Stimulated activated CD8-positive, alpha-beta memory T cell treated with anti-CD3 and anti-CD28 coated beads, Interleukin-7, amount 100 ng/mL, for 24 hours (primary cell): ENCODE measurements at regions not wholly inside any gene's neighbourhood (a gene's known extent, or its start where the extent isn't known, plus 50 kb on each side); places are given as distances from the start of the nearest gene placed in this dataset.

Experiments
- DNase-seq: peaks from one replicate; pipeline ENCODE4 v3.0.0-alpha.2; 2020; ENCODE audit warnings: low read depth

GRCh38 chr2:217521820-217522219 lies 481.0 kb downstream of the TNS1 start:
- no peak for DNase-seq

DNA sequence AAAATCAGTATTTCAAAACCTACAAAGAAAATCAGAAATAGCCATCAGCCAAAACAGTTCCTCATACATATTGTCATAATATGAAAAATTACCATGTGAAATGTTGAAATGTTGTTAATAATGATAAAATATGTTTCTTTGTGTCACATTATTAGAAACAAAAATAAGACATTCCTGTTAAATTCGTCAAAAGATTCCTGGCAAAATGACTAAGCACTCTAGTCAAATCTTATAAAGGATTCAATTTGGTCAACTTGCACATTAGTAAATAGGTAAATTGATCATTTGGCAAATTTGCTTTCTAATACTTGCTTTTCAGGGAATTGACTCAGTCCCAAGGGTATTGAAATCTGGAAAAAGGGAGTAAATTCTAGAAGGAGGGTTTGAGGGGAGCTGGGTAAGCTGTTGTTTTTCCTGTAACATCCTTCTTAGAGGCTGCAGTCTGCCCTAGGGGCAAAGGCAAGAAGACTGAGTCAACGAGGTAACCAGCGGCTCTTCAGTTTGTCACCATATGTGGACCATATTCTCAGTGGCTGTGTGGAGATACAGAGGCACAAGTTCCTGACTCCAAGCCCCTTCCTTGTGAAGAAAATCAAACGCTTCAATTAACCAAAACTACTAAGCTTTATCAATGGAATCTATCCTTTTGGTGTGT lies 482.3 kb downstream of the TNS1 start:
- DNase-seq = no peak

GRCh38 chr2:217517402-217517801 lies 485.4 kb downstream of the TNS1 start:
- no peak for DNase-seq

DNA sequence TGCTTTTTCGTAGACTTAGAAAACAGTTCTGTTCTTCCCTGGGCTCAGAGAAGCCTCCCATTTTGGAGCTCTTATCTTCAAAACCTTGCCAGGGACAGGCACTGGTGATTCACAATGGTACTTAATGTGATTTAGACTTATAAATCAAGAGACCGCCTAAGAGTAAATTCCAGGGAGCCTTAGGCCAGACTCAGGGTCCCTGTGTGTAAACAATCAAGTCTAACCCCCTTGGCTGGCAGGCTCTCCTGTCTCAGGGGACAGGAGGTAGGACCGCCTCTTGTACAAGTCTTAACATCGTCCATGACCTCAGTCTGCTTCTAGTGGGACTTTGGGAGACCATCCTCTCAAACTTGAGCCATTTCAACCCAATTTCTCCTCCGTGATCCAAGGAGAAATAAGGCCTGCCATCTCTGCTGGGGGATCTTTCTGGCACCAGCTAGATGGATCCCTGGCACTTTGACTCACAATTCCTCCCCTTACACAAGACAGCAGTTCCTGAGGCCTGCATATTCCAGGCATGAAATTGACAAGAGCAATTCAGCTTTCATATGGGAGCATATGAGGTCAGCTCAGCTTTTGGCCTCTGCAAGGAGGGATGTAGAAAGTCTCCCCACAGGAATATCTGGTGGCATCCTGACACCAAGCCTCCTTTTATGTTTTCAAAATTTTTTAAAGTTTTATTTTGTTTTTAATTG lies 487.0 kb downstream of the TNS1 start:
- DNase-seq = no peak

DNA sequence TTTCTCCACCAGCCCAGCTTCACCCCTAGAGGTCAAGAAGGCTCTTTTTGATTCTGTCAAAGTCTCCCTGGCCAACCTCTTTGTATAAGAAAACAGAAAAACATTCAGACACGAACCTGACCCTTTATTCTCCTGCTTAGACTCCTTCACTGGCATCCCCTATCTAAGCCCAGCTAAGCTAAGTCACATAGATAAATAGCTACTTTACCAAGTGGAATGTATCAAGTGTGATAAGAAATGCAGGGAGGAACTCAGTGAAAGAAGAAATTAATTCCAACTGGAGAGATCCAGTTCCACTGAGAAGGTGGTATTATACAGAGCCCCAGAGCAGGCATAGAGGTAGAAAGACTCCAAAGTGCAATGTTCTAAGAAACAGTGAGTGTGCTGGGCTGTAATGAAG lies 489.5 kb downstream of the TNS1 start:
- no peak for DNase-seq

GRCh38 chr2:217512728-217513127 lies 490.1 kb downstream of the TNS1 start:
- no peak for DNase-seq

GRCh38 chr2:217512259-217512658 lies 490.5 kb downstream of the TNS1 start:
- no peak for DNase-seq

DNA sequence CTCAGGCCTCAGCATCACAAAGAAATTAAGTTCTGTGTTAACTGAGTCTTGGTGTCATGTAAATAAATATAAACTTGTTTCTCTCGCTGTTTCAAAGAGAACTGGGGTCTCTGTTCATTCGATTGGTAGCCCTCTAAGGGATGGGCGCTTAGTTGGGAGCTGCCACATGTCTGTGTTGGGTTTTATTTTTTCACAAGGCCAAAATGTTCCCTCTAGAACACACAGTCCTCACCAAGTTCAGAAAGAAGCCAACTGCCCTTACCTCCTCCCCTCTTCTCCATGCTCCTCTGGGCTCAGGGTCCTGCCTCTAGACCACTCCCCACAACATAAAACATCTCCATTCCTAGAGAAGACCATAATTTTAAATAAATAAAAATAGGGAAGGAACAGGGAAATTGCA lies 490.9 kb downstream of the TNS1 start:
- no peak for DNase-seq

DNA sequence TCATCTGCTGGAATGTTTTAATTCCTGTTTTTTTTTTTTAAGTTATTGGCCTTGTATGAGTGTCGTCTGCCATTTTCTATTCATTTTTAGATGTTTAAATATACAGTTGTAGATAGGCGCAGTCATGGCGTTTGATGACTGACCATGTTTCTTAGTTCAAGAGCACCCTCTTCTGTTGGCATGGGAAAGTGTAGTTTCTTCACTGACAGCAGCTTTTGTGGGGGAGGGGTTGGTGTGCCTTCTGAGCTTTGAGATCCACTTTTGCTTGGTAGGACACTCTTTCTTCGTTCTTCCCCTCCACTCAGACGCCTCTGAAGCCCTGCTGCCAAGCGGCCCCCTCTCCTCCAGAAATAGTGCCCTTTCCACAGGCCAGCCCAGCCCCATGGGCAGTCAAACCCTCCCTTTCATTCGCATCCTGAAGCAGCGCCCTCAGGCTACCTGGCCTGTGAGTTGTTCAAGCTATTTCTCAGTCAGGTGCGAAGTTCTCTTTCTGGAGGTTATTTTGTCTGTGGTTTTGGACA lies 492.0 kb downstream of the TNS1 start:
- no peak for DNase-seq

DNA sequence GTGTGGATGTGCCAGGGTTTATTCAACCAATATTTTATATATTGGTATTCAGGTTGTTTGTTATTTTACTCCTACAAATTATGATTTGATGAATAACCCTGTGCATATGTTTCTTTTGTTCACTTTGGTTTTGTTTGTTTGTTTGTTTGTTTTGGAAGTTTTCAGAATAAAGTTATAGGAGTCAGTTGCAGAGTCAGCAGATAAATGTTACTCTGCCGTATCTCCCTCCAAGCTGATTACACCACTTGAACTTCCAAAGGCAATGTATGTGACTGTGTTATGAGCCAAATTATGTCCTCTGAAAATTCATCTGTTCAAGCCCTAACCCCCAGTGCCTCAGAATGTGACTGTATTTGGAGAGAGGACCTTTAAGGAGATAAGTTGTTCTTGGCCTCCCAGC lies 497.5 kb downstream of the TNS1 start:
- DNase-seq = no peak

GRCh38 chr2:217501887-217502286 lies 500.9 kb downstream of the TNS1 start:
- DNase-seq = no peak

DNA sequence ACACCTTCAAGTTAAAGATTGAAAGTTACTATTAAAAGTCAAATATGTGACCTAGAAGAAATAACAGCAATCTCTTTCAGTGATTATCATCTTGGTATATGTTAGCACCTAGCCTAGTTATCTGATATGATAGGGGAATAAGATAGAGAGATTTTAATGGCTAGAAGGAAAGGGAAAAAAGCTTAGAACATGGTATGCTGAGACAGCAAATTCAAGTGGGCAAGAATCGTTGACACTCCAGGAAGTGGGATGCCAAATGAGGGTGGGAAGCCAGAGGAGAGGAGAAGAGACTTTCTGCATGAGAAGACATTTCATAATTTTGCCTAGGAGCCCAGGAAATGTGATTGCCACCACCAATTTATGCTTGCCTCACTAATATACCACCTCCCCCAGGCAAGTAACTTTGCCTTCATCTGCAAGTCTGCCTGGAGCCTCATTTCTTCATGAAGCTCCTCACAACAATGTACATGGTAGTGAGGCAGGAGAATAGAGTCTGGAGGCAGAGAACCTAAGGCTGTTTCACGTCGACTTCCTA lies 504.9 kb downstream of the TNS1 start:
- DNase-seq = no peak

GRCh38 chr2:217494557-217494956 lies 508.2 kb downstream of the TNS1 start:
- DNase-seq = no peak

DNA sequence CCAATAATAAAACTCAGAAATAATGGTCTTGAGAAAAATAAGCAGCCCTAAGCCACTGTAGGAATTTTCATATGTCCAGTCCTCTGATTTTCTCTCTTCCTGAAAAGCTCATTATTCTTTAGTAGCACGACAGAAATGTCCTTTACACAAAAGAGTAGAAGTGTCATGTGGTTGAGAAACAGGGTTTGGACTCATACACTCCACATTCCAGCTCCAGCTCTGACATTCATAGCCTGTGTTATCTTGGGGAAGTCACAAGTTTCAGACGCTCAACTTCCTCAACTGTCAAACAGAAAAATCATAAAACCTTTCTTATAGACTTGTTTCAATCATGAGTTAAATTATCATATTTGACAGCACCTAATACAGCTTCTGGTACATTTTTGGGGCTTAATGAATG lies 511.5 kb downstream of the TNS1 start:
- DNase-seq = no peak

DNA sequence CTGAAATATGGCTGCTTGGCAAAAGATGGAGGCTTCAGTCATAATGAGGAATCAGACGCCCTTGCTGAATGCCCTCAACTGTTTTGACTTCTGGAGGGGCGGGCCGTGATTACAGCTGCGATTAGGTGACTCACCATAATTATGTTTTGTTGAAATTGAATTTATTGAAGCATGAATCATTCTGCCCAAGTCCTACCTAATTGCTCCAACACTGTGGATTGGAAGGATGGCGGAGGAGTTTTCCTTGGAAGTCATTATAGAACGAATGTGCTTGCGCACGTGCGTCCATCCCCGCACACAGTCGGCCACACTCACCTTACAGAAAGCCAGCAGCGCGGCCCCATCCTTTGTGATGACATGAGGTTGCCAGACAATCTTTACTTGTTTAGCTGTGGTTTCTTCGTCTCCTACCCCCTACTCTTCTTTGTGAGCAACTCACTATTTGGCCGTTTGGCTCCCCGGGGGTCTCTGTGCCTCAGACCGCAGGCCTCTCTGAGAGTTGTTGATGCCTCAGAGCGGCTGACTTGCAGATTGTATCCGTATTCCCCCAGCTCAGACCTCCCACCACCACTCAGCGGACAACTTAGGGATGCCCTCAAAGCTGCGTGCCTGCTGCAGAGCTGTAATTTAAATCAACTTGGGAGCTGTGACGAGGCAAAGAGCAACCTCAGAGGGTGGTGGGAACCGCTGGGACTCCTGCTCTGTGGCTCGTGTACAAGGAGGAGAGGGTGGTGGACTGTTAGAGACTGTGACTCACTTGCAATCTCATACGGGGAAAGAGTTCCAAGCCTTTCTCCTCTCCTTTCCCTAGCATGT lies 513.4 kb downstream of the TNS1 start:
- no peak for DNase-seq

DNA sequence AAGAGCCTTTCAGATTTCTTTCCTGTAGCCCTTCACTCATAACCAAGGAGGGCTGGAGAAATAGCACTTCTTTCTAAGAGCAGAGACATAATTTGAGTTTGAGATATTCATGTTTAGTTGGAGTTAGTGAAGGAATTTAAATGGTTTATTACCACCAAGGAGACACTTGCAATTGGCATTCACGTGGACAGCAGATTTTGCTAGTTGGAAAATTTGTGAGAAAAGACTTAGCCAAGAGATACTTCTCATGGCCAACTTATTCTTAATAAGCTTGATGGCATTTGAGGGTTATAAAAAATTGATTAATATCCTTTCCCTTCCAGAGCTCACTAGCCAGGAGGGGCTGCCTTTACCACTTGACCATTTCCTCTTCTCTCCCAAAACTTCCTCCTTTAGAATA lies 518.7 kb downstream of the TNS1 start:
- no peak for DNase-seq

- no peak for DNase-seq
Measured at GRCh38 chr2:217482056-217482710, 520.6 kb downstream of the TNS1 start.

- DNase-seq = no peak
Measured at GRCh38 chr2:217481577-217481976, 521.2 kb downstream of the TNS1 start.

DNA sequence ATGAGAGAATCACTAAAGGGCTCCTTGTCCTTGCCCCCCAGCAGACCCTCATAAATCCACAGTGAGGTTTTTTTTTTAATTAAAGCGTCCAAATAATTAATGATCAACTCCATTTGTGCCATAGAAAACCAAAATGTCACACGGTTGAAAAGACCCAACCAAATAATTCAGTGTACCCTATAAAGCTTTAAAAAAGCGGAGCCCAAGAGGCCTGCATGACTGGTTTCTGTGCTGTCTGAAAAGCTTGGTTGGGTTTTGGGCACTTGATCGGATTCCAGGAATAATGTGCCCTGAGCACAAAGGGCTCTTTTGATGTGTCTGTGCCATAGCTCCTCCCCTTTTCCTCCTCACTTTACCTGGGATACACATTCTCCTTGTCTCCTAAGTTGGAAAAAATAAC lies 523.2 kb downstream of the TNS1 start:
- DNase-seq = no peak

GRCh38 chr2:217478831-217479455 lies 523.9 kb downstream of the TNS1 start:
- no peak for DNase-seq

- no peak for DNase-seq
Measured at GRCh38 chr2:217477583-217477982, 525.2 kb downstream of the TNS1 start.

- DNase-seq = no peak
Measured at GRCh38 chr2:217475791-217476190, 527.0 kb downstream of the TNS1 start.
